Retinal pigment epithelial cell (primary cell): ENCODE measurements at regions not wholly inside any gene's neighbourhood (a gene's known extent, or its start where the extent isn't known, plus 50 kb on each side); places are given as distances from the start of the nearest gene placed in this dataset.
"Not testable (repeated sequence)": the region's sequence is repeated elsewhere in the genome, so short reads cannot be mapped to it uniquely, and the experiment has no call there.

Experiments used
- DNase-seq: peaks from one replicate; pipeline ENCODE4 v3.0.0-alpha.2; 2010; ENCODE audit warnings: low read depth
- H3K4me3 ChIP-seq: 2 replicates; pipeline ENCODE4 v1.5.1; 2011; ENCODE audit warnings: mild to moderate bottlenecking, low read length, control low read depth, moderate library complexity
- CTCF ChIP-seq: conservative IDR thresholded peaks from 2 replicates; pipeline ENCODE4 v1.5.1; 2011; ENCODE audit warnings: low read depth, low read length, control low read depth, inconsistent platforms

- no peak for DNase-seq
- H3K4me3 ChIP-seq, result no peak overlapping the region
- TF ChIP-seq CTCF, result no peak
These were observed 305.0 kb upstream of the LRP1B start for GRCh38 chr2:142435847-142436246.

GRCh38 chr2:142426064-142426463, 295.2 kb upstream of the LRP1B start:
- no peak overlapping the region for H3K4me3 ChIP-seq
- DNase-seq, result no peak

GRCh38 chr2:142425551-142425950, 294.7 kb upstream of the LRP1B start:
- no peak overlapping the region for H3K4me3 ChIP-seq
- no peak for DNase-seq
- no peak for TF ChIP-seq CTCF

More at GRCh38 chr2:142426064-142426463, 295.2 kb upstream of the LRP1B start:
- TF ChIP-seq CTCF, result no peak

GRCh38 chr2:142423603-142424002, 292.8 kb upstream of the LRP1B start:
- TF ChIP-seq CTCF, result no peak
- DNase-seq, result no peak
- no peak overlapping the region for H3K4me3 ChIP-seq

GRCh38 chr2:142422769-142423168, 292.0 kb upstream of the LRP1B start:
- DNase-seq, result no peak
- TF ChIP-seq CTCF, result no peak
- H3K4me3 ChIP-seq, result no peak overlapping the region

- DNase-seq, result no peak
- no peak for TF ChIP-seq CTCF
- no peak overlapping the region for H3K4me3 ChIP-seq
These were observed 291.2 kb upstream of the LRP1B start for GRCh38 chr2:142422041-142422440.

GRCh38 chr2:142418699-142419098, 287.9 kb upstream of the LRP1B start:
- not testable (repeated sequence) for DNase-seq, H3K4me3 ChIP-seq

GRCh38 chr2:142416996-142417395, 286.2 kb upstream of the LRP1B start:
- no peak for TF ChIP-seq CTCF
- no peak overlapping the region for H3K4me3 ChIP-seq
- no peak for DNase-seq
